HepG2 (cell line): ENCODE measurements at regions not wholly inside any gene's neighbourhood (a gene's known extent, or its start where the extent isn't known, plus 50 kb on each side); places are given as distances from the start of the nearest gene placed in this dataset.

Experiments used
- ATAC-seq: fragments of 200-7000 bp; cut with Tn5 transposase; 3 replicates; pipeline ENCODE4 v1.9.1; 2020; ENCODE audit warnings: mild to moderate bottlenecking, moderate library complexity
- BruUV-seq: library from RNA; stranded (reverse); fragments of 400-500 nt; replicated peaks from 2 replicates; lab custom pipeline; 2021; lab: Mats Ljungman, UMichigan
- CTCF ChIA-PET: fragments of 300-600 bp; formaldehyde crosslinking; extraction: SDS; loops from one replicate; lab custom pipeline; 2021; ENCODE audit warnings: low total read pairs, inconsistent platforms, low intra/inter-chr PET ratio; lab: Yijun Ruan, JAX
- POLR2A ChIA-PET: fragments of 350-600 bp; sonication (Branson Sonifier 250); formaldehyde crosslinking; loops from one replicate; lab custom pipeline; 2020; ENCODE audit warnings: antibody characterized with exemption, inconsistent platforms; lab: Yijun Ruan, JAX
- DNase-seq: peaks from one replicate; pipeline ENCODE4 v3.0.0-alpha.2; 2015; ENCODE audit warnings: low spot score
- FAIRE-seq: peaks from 3 replicates; lab custom pipeline; 2011; peaks lifted over from hg19 to GRCh38; lab: Jason Lieb, UNC
- H2AFZ ChIP-seq: one replicate; pipeline ENCODE4 v1.6.1; 2011; ENCODE audit warnings: low read length, inconsistent platforms
- H3K27ac ChIP-seq: fragments of 300-600 bp; 3 replicates; pipeline ENCODE4 v1.8.0; 2011; ENCODE audit warnings: mixed run types, mild to moderate bottlenecking, mixed read lengths, low read length, inconsistent platforms; ENCODE audit not compliant: insufficient read depth; ENCODE audit errors: extremely low read length
- H3K27me3 ChIP-seq, 2 experiments: fragments of 200-600 bp in 1 of 2; 2 replicates in 1 of 2; 3 replicates in 1 of 2; pipeline versions ENCODE4 v1.6.0 to v1.8.0; 2011; ENCODE audit warnings: low read length in 2 of 2, mild to moderate bottlenecking in 2 of 2, moderate library complexity in 2 of 2, inconsistent platforms in 1 of 2; ENCODE audit not compliant: insufficient read depth in 2 of 2, control insufficient read depth in 1 of 2
- H3K36me3 ChIP-seq, 2 experiments: fragments of 200-600 bp in 1 of 2; replicated peaks in 1 of 2; 2 replicates in 1 of 2; 3 replicates in 1 of 2; pipeline versions ENCODE4 v1.5.1 to v1.8.0; 2011; ENCODE audit warnings: low read length in 2 of 2, inconsistent platforms in 1 of 2; ENCODE audit not compliant: insufficient read depth in 2 of 2, control insufficient read depth in 1 of 2
- H3K4me1 ChIP-seq: 2 replicates; pipeline ENCODE4 v1.5.1; 2012; ENCODE audit warnings: low read length, inconsistent platforms; ENCODE audit not compliant: insufficient read depth
- H3K4me2 ChIP-seq: 2 replicates; pipeline ENCODE4 v1.6.0; 2011; ENCODE audit warnings: low read depth, low read length, inconsistent platforms
- H3K4me3 ChIP-seq, 3 experiments: fragments of 200-600 bp in 1 of 3; sonication (generic), shearing (Covaris generic) in 1 of 3; replicated peaks in 1 of 3; 2 replicates each; pipeline ENCODE4 v1.5.1; 2011 to 2016; ENCODE audit warnings: low read length in 3 of 3, inconsistent platforms in 2 of 3, low read depth in 2 of 3, mild to moderate bottlenecking in 2 of 3, control low read depth in 1 of 3, mixed read lengths in 1 of 3; ENCODE audit not compliant: insufficient read depth in 1 of 3
- H3K79me2 ChIP-seq: one replicate; pipeline ENCODE4 v1.6.1; 2011; ENCODE audit warnings: low read length, inconsistent platforms; ENCODE audit not compliant: insufficient read depth
- H3K9ac ChIP-seq: 2 replicates; pipeline ENCODE4 v1.6.0; 2011; ENCODE audit warnings: mild to moderate bottlenecking, low read depth, low read length, inconsistent platforms; ENCODE audit not compliant: insufficient read depth
- H3K9me3 ChIP-seq: 2 replicates; pipeline ENCODE4 v1.5.1; 2012; ENCODE audit warnings: mild to moderate bottlenecking, low read length
- H4K20me1 ChIP-seq: 2 replicates; pipeline ENCODE4 v1.6.0; 2011; ENCODE audit warnings: inconsistent platforms, mild to moderate bottlenecking, low read length, moderate library complexity; ENCODE audit not compliant: insufficient read depth
- ADNP ChIP-seq: sonication (generic); formaldehyde crosslinking; IDR thresholded peaks from 2 replicates; pipeline ENCODE4 v1.4.0; 2020; ENCODE audit warnings: missing genetic modification reagents
- HOXA9 ChIP-seq: sonication (generic); formaldehyde crosslinking; IDR thresholded peaks from 2 replicates; pipeline ENCODE4 v1.8.1; 2022; ENCODE audit warnings: missing genetic modification reagents, mild to moderate bottlenecking, moderate library complexity, borderline replicate concordance
- POLR2G ChIP-seq: fragments of 200-400 bp; formaldehyde crosslinking; IDR thresholded peaks from 2 replicates; pipeline ENCODE4 v1.6.1; 2018; ENCODE audit warnings: mild to moderate bottlenecking, low read depth, low read length, moderate library complexity
- SNRNP70 ChIP-seq: fragments of 200-400 bp; formaldehyde crosslinking; IDR thresholded peaks from 2 replicates; pipeline ENCODE4 v1.6.1; 2017; ENCODE audit warnings: mild to moderate bottlenecking, low read depth, low read length, moderate library complexity
- ZNF75D ChIP-seq: sonication (generic); formaldehyde crosslinking; IDR thresholded peaks from 2 replicates; pipeline ENCODE4 v1.8.1; 2023; ENCODE audit warnings: missing genetic modification reagents, mild to moderate bottlenecking, borderline replicate concordance
- WGBS: methylation state at CpG from one replicate; pipeline ENCODE4 v1.1.6; 2017; ENCODE audit warnings: low lambda C conversion rate; 5-methylcytosine and 5-hydroxymethylcytosine counted together
- in situ Hi-C: cut with HindIII; loops from 2 replicates; pipeline ENCODE4 v1.10.0; 2017; ENCODE audit warnings: low pct_unique_long_range_greater_than_20kb; ENCODE audit not compliant: extremely low pct_ligation_motif_present
- intact Hi-C: fragments of 100-400 bp; cut with micrococcal nuclease; formaldehyde crosslinking; loops from one replicate; pipeline ENCODE4 v1.10.0; 2022; ENCODE audit not compliant: unreplicated experiment
- TF ChIP-seq, protein P1 (sequence below): sonication (generic); formaldehyde crosslinking; conservative IDR thresholded peaks from 2 replicates; pipeline ENCODE4 v1.8.1; 2023; ENCODE audit warnings: missing genetic modification reagents
- TF ChIP-seq, protein P2 (sequence below): sonication (generic); formaldehyde crosslinking; IDR thresholded peaks from 2 replicates; pipeline ENCODE4 v1.4.0; 2020; ENCODE audit warnings: mild to moderate bottlenecking, missing genetic modification reagents, borderline replicate concordance
- TF ChIP-seq, protein P3 (sequence below): sonication (generic); formaldehyde crosslinking; IDR thresholded peaks from 2 replicates; pipeline ENCODE4 v1.5.1; 2020; ENCODE audit warnings: missing genetic modification reagents, mild to moderate bottlenecking, borderline replicate concordance
- TF ChIP-seq, protein P4 (sequence below): sonication (generic); formaldehyde crosslinking; IDR thresholded peaks from 2 replicates; pipeline ENCODE4 v1.8.0; 2022; ENCODE audit warnings: mild to moderate bottlenecking, missing genetic modification reagents, moderate library complexity

DNA sequence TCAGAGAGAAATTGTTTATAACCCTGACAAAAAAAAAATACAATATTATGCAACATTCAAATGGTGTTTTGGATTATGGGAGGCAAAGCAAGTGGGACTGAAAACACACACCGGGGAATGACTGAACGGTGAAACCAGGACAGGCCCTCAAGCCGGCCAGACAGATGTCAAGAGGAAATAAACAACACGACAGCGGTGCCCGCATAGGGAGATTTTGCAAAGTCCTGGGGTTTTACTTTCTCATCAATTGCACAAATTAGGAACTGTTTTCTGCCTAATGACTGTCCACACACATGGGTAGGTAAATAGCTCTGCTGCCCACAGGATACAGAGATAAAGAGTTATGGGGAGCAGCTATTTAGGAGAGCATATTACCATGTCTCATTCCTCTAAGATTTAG is 134.5 kb downstream of the IRS2 start:
- CTCF ChIA-PET = no interaction called here
- BruUV-seq = no TSS peak
- Histone ChIP-seq H4K20me1 (no peaks in the 10 kb centered on the region), H3K79me2 (no peaks in the 10 kb centered on the region), H3K4me1 (no peaks in the 10 kb centered on the region), H3K4me3 (no peak overlapping the region), H3K9ac (no peak overlapping the region), H3K27me3 (no peaks in the 10 kb centered on the region), H3K36me3 (no peaks in the 10 kb centered on the region), H3K9me3 (no peaks in the 10 kb centered on the region), H3K27ac (no peak overlapping the region), H2AFZ (no peak overlapping the region), H3K4me2 (no peak overlapping the region)
- POLR2A ChIA-PET = no interaction called here
- TF ChIP-seq POLR2G (no peak), SNRNP70 (no peak), ZNF75D (CRISPR knock-in tag) (no peak), ADNP (no peak), HOXA9 (CRISPR knock-in tag) (no peak)
- TF ChIP-seq, protein P1, sequence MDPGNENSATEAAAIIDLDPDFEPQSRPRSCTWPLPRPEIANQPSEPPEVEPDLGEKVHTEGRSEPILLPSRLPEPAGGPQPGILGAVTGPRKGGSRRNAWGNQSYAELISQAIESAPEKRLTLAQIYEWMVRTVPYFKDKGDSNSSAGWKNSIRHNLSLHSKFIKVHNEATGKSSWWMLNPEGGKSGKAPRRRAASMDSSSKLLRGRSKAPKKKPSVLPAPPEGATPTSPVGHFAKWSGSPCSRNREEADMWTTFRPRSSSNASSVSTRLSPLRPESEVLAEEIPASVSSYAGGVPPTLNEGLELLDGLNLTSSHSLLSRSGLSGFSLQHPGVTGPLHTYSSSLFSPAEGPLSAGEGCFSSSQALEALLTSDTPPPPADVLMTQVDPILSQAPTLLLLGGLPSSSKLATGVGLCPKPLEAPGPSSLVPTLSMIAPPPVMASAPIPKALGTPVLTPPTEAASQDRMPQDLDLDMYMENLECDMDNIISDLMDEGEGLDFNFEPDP (CRISPR knock-in tag) = no peak
- TF ChIP-seq, protein P2, sequence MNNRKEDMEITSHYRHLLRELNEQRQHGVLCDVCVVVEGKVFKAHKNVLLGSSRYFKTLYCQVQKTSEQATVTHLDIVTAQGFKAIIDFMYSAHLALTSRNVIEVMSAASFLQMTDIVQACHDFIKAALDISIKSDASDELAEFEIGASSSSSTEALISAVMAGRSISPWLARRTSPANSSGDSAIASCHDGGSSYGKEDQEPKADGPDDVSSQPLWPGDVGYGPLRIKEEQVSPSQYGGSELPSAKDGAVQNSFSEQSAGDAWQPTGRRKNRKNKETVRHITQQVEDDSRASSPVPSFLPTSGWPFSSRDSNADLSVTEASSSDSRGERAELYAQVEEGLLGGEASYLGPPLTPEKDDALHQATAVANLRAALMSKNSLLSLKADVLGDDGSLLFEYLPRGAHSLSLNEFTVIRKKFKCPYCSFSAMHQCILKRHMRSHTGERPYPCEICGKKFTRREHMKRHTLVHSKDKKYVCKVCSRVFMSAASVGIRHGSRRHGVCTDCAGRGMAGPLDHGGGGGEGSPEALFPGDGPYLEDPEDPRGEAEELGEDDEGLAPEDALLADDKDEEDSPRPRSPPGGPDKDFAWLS (CRISPR knock-in tag) = no peak
- TF ChIP-seq, protein P3, sequence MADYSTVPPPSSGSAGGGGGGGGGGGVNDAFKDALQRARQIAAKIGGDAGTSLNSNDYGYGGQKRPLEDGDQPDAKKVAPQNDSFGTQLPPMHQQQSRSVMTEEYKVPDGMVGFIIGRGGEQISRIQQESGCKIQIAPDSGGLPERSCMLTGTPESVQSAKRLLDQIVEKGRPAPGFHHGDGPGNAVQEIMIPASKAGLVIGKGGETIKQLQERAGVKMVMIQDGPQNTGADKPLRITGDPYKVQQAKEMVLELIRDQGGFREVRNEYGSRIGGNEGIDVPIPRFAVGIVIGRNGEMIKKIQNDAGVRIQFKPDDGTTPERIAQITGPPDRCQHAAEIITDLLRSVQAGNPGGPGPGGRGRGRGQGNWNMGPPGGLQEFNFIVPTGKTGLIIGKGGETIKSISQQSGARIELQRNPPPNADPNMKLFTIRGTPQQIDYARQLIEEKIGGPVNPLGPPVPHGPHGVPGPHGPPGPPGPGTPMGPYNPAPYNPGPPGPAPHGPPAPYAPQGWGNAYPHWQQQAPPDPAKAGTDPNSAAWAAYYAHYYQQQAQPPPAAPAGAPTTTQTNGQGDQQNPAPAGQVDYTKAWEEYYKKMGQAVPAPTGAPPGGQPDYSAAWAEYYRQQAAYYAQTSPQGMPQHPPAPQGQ (CRISPR knock-in tag) = no peak
- TF ChIP-seq, protein P4, sequence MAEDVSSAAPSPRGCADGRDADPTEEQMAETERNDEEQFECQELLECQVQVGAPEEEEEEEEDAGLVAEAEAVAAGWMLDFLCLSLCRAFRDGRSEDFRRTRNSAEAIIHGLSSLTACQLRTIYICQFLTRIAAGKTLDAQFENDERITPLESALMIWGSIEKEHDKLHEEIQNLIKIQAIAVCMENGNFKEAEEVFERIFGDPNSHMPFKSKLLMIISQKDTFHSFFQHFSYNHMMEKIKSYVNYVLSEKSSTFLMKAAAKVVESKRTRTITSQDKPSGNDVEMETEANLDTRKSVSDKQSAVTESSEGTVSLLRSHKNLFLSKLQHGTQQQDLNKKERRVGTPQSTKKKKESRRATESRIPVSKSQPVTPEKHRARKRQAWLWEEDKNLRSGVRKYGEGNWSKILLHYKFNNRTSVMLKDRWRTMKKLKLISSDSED = no peak
- FAIRE-seq (no peak), ATAC-seq (no peak), DNase-seq (no peak)
- in situ Hi-C loops = no loop called here
- 68% methylated on average over 6 of the region's 6 CpGs for WGBS
- intact Hi-C loops = no loop called here
